Esophagus muscularis mucosa (tissue), 4 donors: ENCODE measurements at regions not wholly inside any gene's neighbourhood (a gene's known extent, or its start where the extent isn't known, plus 50 kb on each side); places are given as distances from the start of the nearest gene placed in this dataset.

Experiments
- CTCF ChIP-seq, 3 experiments: fragments of 200-600 bp in 2 of 3; fragments of 450-650 bp in 1 of 3; sonication (generic) in 2 of 3; IDR thresholded peaks; one replicate each; pipeline ENCODE4 v1.5.1; 2017 to 2019; ENCODE audit warnings: antibody characterized with exemption in 3 of 3, mild to moderate bottlenecking in 2 of 3, moderate library complexity in 1 of 3
- EP300 ChIP-seq: sonication (generic); formaldehyde crosslinking; IDR thresholded peaks from one replicate; pipeline ENCODE4 v1.6.1; 2017; ENCODE audit warnings: antibody characterized with exemption
- POLR2A ChIP-seq: fragments of 450-650 bp; IDR thresholded peaks from one replicate; pipeline ENCODE4 v1.6.1; 2017; ENCODE audit warnings: antibody characterized with exemption, moderate library complexity, mild to moderate bottlenecking, low read depth

DNA sequence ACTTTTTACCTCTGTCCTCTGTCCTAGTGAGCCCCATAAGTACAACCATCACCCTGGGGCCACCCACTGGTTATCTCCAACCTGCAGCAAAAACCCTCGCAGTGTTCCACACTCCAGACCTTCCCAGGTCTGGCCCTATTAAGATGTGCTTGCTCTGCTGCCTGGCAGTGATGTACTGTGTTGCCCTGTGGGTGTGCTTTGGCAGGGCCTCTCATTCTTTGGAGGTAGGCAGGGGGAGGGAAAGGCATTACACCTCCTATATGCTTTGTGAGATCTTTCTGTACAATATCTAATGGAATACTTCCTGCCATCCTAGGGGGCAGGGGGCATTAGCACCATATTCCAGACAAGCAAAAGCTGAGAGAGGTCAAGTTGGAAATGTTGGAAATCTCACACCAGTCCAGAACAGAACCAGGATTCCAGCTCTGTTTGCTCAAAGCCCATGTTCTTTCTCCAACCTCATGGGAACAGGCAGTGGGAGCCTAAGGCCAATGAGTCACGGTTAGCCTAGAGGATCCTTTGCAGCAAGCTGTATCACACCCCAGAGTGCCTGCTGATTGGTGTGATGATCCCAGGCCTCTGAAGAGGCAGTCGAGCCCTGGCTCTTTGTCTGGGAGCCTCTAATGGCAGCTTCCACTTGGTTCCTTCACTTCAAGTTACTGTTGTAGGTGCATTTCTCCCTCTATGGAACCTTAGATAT is 59.7 kb upstream of the UBL3 start:
- TF ChIP-seq CTCF (IDR thresholded peaks at IDR 0.05) (no peak), POLR2A (no peak), EP300 (no peak)
